IPS-20b (cell line): ENCODE measurements at regions not wholly inside any gene's neighbourhood (a gene's known extent, or its start where the extent isn't known, plus 50 kb on each side); places are given as distances from the start of the nearest gene placed in this dataset.
A peak's percentile ranks its signal among the peaks of the same experiment; 100 is the strongest.

Experiments
- H3K27ac ChIP-seq: one replicate; pipeline ENCODE4 v1.5.1; 2013; ENCODE audit warnings: low read length
- H3K27me3 ChIP-seq: 2 replicates; pipeline ENCODE4 v1.6.1; 2013; ENCODE audit warnings: mild to moderate bottlenecking, low read length, inconsistent platforms; ENCODE audit not compliant: insufficient read depth
- H3K36me3 ChIP-seq: 2 replicates; pipeline ENCODE4 v1.6.1; 2013; ENCODE audit warnings: low read depth, mild to moderate bottlenecking, inconsistent platforms, low read length, moderate library complexity; ENCODE audit not compliant: insufficient read depth
- H3K4me1 ChIP-seq: 2 replicates; pipeline ENCODE4 v1.6.1; 2013; ENCODE audit warnings: mild to moderate bottlenecking, control low read depth, inconsistent platforms, low read length, moderate library complexity; ENCODE audit not compliant: insufficient read depth
- H3K4me3 ChIP-seq: 2 replicates; pipeline ENCODE4 v1.5.1; 2013; ENCODE audit warnings: mild to moderate bottlenecking, low read length, inconsistent platforms
- H3K9ac ChIP-seq: 2 replicates; pipeline ENCODE4 v1.6.1; 2013; ENCODE audit warnings: low read depth, mild to moderate bottlenecking, inconsistent platforms, low read length, moderate library complexity
- H3K9me3 ChIP-seq: 2 replicates; pipeline ENCODE4 v1.6.1; 2013; ENCODE audit warnings: mild to moderate bottlenecking, low read depth, low read length, inconsistent platforms; ENCODE audit not compliant: insufficient read depth

GRCh38 chr4:166657261-166657660 is 577.0 kb downstream of the SPOCK3 start:
- Histone ChIP-seq H3K9ac (no peak overlapping the region), H3K27ac (no peak overlapping the region), H3K27me3 (no peaks in the 10 kb centered on the region), H3K36me3 (no peaks in the 10 kb centered on the region), H3K9me3 (no peaks in the 10 kb centered on the region), H3K4me1 (no peaks in the 10 kb centered on the region), H3K4me3 (no peak overlapping the region)

GRCh38 chr4:166658585-166658984 is 575.7 kb downstream of the SPOCK3 start:
- Histone ChIP-seq H3K4me1 (no peaks in the 10 kb centered on the region), H3K9ac (no peak overlapping the region), H3K4me3 (no peak overlapping the region), H3K27me3 (no peaks in the 10 kb centered on the region), H3K27ac (no peak overlapping the region), H3K36me3 (no peaks in the 10 kb centered on the region), H3K9me3 (no peaks in the 10 kb centered on the region)

- H3K36me3 ChIP-seq = no peaks in the 10 kb centered on the region
Observed at GRCh38 chr4:166662266-166662843, 571.9 kb downstream of the SPOCK3 start.

GRCh38 chr4:166670341-166670740 is 564.0 kb downstream of the SPOCK3 start:
- Histone ChIP-seq H3K9ac (no peak overlapping the region), H3K27ac (no peak overlapping the region), H3K4me1 (no peaks in the 10 kb centered on the region), H3K9me3 (no peaks in the 10 kb centered on the region), H3K36me3 (no peaks in the 10 kb centered on the region), H3K4me3 (no peak overlapping the region), H3K27me3 (no peaks in the 10 kb centered on the region)

More at GRCh38 chr4:166662266-166662843, 571.9 kb downstream of the SPOCK3 start:
- Histone ChIP-seq H3K4me1 (no peaks in the 10 kb centered on the region), H3K9ac (no peak overlapping the region), H3K27ac (peak overlapping the region; percentile 13), H3K4me3 (no peak overlapping the region), H3K9me3 (no peaks in the 10 kb centered on the region), H3K27me3 (no peaks in the 10 kb centered on the region)

GRCh38 chr4:166673911-166674310 is 560.4 kb downstream of the SPOCK3 start:
- no peaks in the 10 kb centered on the region for H3K27me3 ChIP-seq
- H3K4me3 ChIP-seq = no peak overlapping the region
- H3K27ac ChIP-seq = no peak overlapping the region
- no peak overlapping the region for H3K9ac ChIP-seq
- H3K36me3 ChIP-seq = no peaks in the 10 kb centered on the region
- no peaks in the 10 kb centered on the region for H3K4me1 ChIP-seq
- no peaks in the 10 kb centered on the region for H3K9me3 ChIP-seq

- no peak overlapping the region for H3K9ac ChIP-seq
- no peak overlapping the region for H3K27ac ChIP-seq
- H3K27me3 ChIP-seq = no peaks in the 10 kb centered on the region
- H3K4me1 ChIP-seq = no peaks in the 10 kb centered on the region
- H3K4me3 ChIP-seq = no peak overlapping the region
- H3K36me3 ChIP-seq = no peaks in the 10 kb centered on the region
- no peaks in the 10 kb centered on the region for H3K9me3 ChIP-seq
Observed at GRCh38 chr4:166675411-166675810, 558.9 kb downstream of the SPOCK3 start.

GRCh38 chr4:166680796-166681195 is 553.5 kb downstream of the SPOCK3 start:
- no peaks in the 10 kb centered on the region for H3K36me3 ChIP-seq
- no peaks in the 10 kb centered on the region for H3K9me3 ChIP-seq
- H3K27ac ChIP-seq = no peak overlapping the region
- H3K9ac ChIP-seq = no peak overlapping the region
- no peak overlapping the region for H3K4me3 ChIP-seq
- H3K4me1 ChIP-seq = no peaks in the 10 kb centered on the region
- no peaks in the 10 kb centered on the region for H3K27me3 ChIP-seq

- H3K27ac ChIP-seq = no peak overlapping the region
- no peaks in the 10 kb centered on the region for H3K27me3 ChIP-seq
- H3K9ac ChIP-seq = no peak overlapping the region
- H3K9me3 ChIP-seq = no peaks in the 10 kb centered on the region
- no peaks in the 10 kb centered on the region for H3K4me1 ChIP-seq
- no peak overlapping the region for H3K4me3 ChIP-seq
- no peaks in the 10 kb centered on the region for H3K36me3 ChIP-seq
Observed at GRCh38 chr4:166682200-166682599, 552.1 kb downstream of the SPOCK3 start.
